WTC11 (cell line): ENCODE measurements at regions not wholly inside any gene's neighbourhood (a gene's known extent, or its start where the extent isn't known, plus 50 kb on each side); places are given as distances from the start of the nearest gene placed in this dataset.

Experiments used
- ATAC-seq: fragments of 200-7000 bp; cut with Tn5 transposase; 2 replicates; pipeline ENCODE4 v1.10.0; 2021; ENCODE audit warnings: mild to moderate bottlenecking, moderate library complexity
- CTCF ChIA-PET: fragments of 300-600 bp; sonication (Branson Sonifier 250); formaldehyde crosslinking; loops from one replicate; lab custom pipeline; 2021; ENCODE audit warnings: antibody characterized with exemption; lab: Charles Lee
- POLR2A ChIA-PET: fragments of 350-600 bp; sonication (Branson Sonifier 250); formaldehyde crosslinking; loops from one replicate; lab custom pipeline; 2021; ENCODE audit warnings: antibody characterized with exemption; lab: Charles Lee
- DNase-seq: peaks from one replicate; pipeline ENCODE4 v3.0.0; 2021; ENCODE audit warnings: low spot score
- H3K27ac Mint-ChIP-seq: 2 replicates; pipeline ENCODE4 v1.8.0; 2021; ENCODE audit warnings: mixed read lengths
- H3K27me3 Mint-ChIP-seq: 2 replicates; pipeline ENCODE4 v1.8.0; 2021; ENCODE audit warnings: low read depth, mild to moderate bottlenecking, moderate library complexity, mixed read lengths
- H3K36me3 Mint-ChIP-seq: 2 replicates; pipeline ENCODE4 v1.8.0; 2021; ENCODE audit warnings: mixed read lengths
- H3K4me1 Mint-ChIP-seq: 2 replicates; pipeline ENCODE4 v1.8.0; 2022; ENCODE audit warnings: mixed read lengths
- H3K4me3 Mint-ChIP-seq: 2 replicates; pipeline ENCODE4 v1.8.0; 2021; ENCODE audit warnings: mild to moderate bottlenecking, moderate library complexity, mixed read lengths
- H3K9me3 Mint-ChIP-seq: 2 replicates; pipeline ENCODE4 v1.8.0; 2021; ENCODE audit warnings: mixed read lengths
- CBFB ChIP-seq: sonication (generic); formaldehyde crosslinking; IDR thresholded peaks from 2 replicates; pipeline ENCODE4 v1.8.1; 2022; ENCODE audit warnings: mild to moderate bottlenecking, low read depth, missing genetic modification reagents
- CREB1 ChIP-seq: sonication (generic); formaldehyde crosslinking; IDR thresholded peaks from 2 replicates; pipeline ENCODE4 v1.8.0; 2023; ENCODE audit warnings: mild to moderate bottlenecking, missing genetic modification reagents
- CREM ChIP-seq: sonication (generic); formaldehyde crosslinking; IDR thresholded peaks from 2 replicates; pipeline ENCODE4 v1.8.1; 2022; ENCODE audit warnings: mild to moderate bottlenecking, missing genetic modification reagents, moderate library complexity
- FOXK1 ChIP-seq: sonication (generic); formaldehyde crosslinking; IDR thresholded peaks from 2 replicates; pipeline ENCODE4 v1.8.0; 2022; ENCODE audit warnings: mild to moderate bottlenecking, moderate library complexity, missing genetic modification reagents
- GABPB1 ChIP-seq: sonication (generic); formaldehyde crosslinking; IDR thresholded peaks from 2 replicates; pipeline ENCODE4 v1.8.1; 2023; ENCODE audit warnings: mild to moderate bottlenecking, missing genetic modification reagents
- HMGA2 ChIP-seq: fragments of 250-450 bp; sonication (Bioruptor Pico); IDR thresholded peaks from 2 replicates; pipeline ENCODE4 v1.4.0; 2021; ENCODE audit warnings: mild to moderate bottlenecking, moderate library complexity
- JUN ChIP-seq: sonication (generic); formaldehyde crosslinking; IDR thresholded peaks from 2 replicates; pipeline ENCODE4 v1.8.0; 2023; ENCODE audit warnings: mild to moderate bottlenecking, missing genetic modification reagents
- KAT7 ChIP-seq: sonication (generic); formaldehyde crosslinking; IDR thresholded peaks from 2 replicates; pipeline ENCODE4 v1.8.1; 2023; ENCODE audit warnings: missing genetic modification reagents, mild to moderate bottlenecking, borderline replicate concordance
- NFYB ChIP-seq: sonication (generic); formaldehyde crosslinking; conservative IDR thresholded peaks from 2 replicates; pipeline ENCODE4 v1.8.0; 2022; ENCODE audit warnings: low read depth, missing genetic modification reagents
- NR2C2 ChIP-seq: sonication (generic); formaldehyde crosslinking; IDR thresholded peaks from 2 replicates; pipeline ENCODE4 v1.8.0; 2022; ENCODE audit warnings: mild to moderate bottlenecking, missing genetic modification reagents
- NR3C1 ChIP-seq: sonication (generic); formaldehyde crosslinking; conservative IDR thresholded peaks from 2 replicates; pipeline ENCODE4 v1.8.1; 2023; ENCODE audit warnings: low read depth, mild to moderate bottlenecking, missing genetic modification reagents
- OVOL2 ChIP-seq: fragments of 250-450 bp; sonication (Bioruptor Pico); IDR thresholded peaks from 2 replicates; pipeline ENCODE4 v1.9.0; 2021; ENCODE audit warnings: mild to moderate bottlenecking, borderline replicate concordance
- RORB ChIP-seq: fragments of 250-450 bp; sonication (Bioruptor Pico); IDR thresholded peaks from 2 replicates; pipeline ENCODE4 v1.9.0; 2021; ENCODE audit warnings: mild to moderate bottlenecking
- TF ChIP-seq, protein P1 (sequence below): sonication (generic); formaldehyde crosslinking; IDR thresholded peaks from 2 replicates; pipeline ENCODE4 v1.8.0; 2022; ENCODE audit warnings: missing genetic modification reagents
- TF ChIP-seq, protein P2 (sequence below): fragments of 250-450 bp; sonication (Bioruptor Pico); IDR thresholded peaks from 2 replicates; pipeline ENCODE4 v1.9.0; 2021; ENCODE audit warnings: mild to moderate bottlenecking, borderline replicate concordance
- TF ChIP-seq, protein P3 (sequence below): sonication (generic); formaldehyde crosslinking; IDR thresholded peaks from 2 replicates; pipeline ENCODE4 v1.8.1; 2022; ENCODE audit warnings: mild to moderate bottlenecking, moderate library complexity, missing genetic modification reagents
- TF ChIP-seq, protein P4 (sequence below): sonication (generic); formaldehyde crosslinking; IDR thresholded peaks from 2 replicates; pipeline ENCODE4 v1.8.1; 2022; ENCODE audit warnings: mild to moderate bottlenecking, missing genetic modification reagents, moderate library complexity, borderline replicate concordance
- TF ChIP-seq, protein P5 (sequence below): sonication (generic); formaldehyde crosslinking; IDR thresholded peaks from 2 replicates; pipeline ENCODE4 v1.8.1; 2022; ENCODE audit warnings: low read depth, mild to moderate bottlenecking, moderate library complexity, missing genetic modification reagents, borderline replicate concordance

- TF ChIP-seq, protein P1, sequence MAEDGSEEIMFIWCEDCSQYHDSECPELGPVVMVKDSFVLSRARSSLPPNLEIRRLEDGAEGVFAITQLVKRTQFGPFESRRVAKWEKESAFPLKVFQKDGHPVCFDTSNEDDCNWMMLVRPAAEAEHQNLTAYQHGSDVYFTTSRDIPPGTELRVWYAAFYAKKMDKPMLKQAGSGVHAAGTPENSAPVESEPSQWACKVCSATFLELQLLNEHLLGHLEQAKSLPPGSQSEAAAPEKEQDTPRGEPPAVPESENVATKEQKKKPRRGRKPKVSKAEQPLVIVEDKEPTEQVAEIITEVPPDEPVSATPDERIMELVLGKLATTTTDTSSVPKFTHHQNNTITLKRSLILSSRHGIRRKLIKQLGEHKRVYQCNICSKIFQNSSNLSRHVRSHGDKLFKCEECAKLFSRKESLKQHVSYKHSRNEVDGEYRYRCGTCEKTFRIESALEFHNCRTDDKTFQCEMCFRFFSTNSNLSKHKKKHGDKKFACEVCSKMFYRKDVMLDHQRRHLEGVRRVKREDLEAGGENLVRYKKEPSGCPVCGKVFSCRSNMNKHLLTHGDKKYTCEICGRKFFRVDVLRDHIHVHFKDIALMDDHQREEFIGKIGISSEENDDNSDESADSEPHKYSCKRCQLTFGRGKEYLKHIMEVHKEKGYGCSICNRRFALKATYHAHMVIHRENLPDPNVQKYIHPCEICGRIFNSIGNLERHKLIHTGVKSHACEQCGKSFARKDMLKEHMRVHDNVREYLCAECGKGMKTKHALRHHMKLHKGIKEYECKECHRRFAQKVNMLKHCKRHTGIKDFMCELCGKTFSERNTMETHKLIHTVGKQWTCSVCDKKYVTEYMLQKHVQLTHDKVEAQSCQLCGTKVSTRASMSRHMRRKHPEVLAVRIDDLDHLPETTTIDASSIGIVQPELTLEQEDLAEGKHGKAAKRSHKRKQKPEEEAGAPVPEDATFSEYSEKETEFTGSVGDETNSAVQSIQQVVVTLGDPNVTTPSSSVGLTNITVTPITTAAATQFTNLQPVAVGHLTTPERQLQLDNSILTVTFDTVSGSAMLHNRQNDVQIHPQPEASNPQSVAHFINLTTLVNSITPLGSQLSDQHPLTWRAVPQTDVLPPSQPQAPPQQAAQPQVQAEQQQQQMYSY, result no peak
- TF ChIP-seq NR2C2 (CRISPR knock-in tag) (no peak), RORB (CRISPR knock-in tag) (no peak), GABPB1 (CRISPR knock-in tag) (no peak), NFYB (CRISPR knock-in tag) (no peak), CREM (CRISPR knock-in tag) (no peak)
- TF ChIP-seq, protein P2, sequence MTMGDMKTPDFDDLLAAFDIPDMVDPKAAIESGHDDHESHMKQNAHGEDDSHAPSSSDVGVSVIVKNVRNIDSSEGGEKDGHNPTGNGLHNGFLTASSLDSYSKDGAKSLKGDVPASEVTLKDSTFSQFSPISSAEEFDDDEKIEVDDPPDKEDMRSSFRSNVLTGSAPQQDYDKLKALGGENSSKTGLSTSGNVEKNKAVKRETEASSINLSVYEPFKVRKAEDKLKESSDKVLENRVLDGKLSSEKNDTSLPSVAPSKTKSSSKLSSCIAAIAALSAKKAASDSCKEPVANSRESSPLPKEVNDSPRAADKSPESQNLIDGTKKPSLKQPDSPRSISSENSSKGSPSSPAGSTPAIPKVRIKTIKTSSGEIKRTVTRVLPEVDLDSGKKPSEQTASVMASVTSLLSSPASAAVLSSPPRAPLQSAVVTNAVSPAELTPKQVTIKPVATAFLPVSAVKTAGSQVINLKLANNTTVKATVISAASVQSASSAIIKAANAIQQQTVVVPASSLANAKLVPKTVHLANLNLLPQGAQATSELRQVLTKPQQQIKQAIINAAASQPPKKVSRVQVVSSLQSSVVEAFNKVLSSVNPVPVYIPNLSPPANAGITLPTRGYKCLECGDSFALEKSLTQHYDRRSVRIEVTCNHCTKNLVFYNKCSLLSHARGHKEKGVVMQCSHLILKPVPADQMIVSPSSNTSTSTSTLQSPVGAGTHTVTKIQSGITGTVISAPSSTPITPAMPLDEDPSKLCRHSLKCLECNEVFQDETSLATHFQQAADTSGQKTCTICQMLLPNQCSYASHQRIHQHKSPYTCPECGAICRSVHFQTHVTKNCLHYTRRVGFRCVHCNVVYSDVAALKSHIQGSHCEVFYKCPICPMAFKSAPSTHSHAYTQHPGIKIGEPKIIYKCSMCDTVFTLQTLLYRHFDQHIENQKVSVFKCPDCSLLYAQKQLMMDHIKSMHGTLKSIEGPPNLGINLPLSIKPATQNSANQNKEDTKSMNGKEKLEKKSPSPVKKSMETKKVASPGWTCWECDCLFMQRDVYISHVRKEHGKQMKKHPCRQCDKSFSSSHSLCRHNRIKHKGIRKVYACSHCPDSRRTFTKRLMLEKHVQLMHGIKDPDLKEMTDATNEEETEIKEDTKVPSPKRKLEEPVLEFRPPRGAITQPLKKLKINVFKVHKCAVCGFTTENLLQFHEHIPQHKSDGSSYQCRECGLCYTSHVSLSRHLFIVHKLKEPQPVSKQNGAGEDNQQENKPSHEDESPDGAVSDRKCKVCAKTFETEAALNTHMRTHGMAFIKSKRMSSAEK (CRISPR knock-in tag), result no peak
These were observed 109.6 kb upstream of the APP start (continued) for GRCh38 chr21:26280148-26280547.

GRCh38 chr21:26275801-26276200 is 105.2 kb upstream of the APP start:
- DNase-seq, result no peak
- peaks cover 5% of the 10 kb centered on the region for H3K27me3 Mint-ChIP-seq
- ChIA-PET POLR2A (no interaction called here), CTCF (no interaction called here)
- peaks cover 15% of the 10 kb centered on the region for H3K4me1 Mint-ChIP-seq
- peaks cover 56% of the 10 kb centered on the region for H3K9me3 Mint-ChIP-seq
- no peak for ATAC-seq
- H3K36me3 Mint-ChIP-seq, result peaks cover 38% of the 10 kb centered on the region
- H3K27ac Mint-ChIP-seq, result no peak overlapping the region
- no peak overlapping the region for H3K4me3 Mint-ChIP-seq
- TF ChIP-seq CREB1 (CRISPR knock-in tag) (no peak), KAT7 (CRISPR knock-in tag) (no peak), JUN (CRISPR knock-in tag) (no peak), NR2C2 (CRISPR knock-in tag) (no peak), HMGA2 (no peak), NR3C1 (CRISPR knock-in tag) (no peak), OVOL2 (CRISPR knock-in tag) (no peak), CBFB (CRISPR knock-in tag) (no peak), NFYB (CRISPR knock-in tag) (no peak), FOXK1 (CRISPR knock-in tag) (no peak)
- TF ChIP-seq, protein P3, sequence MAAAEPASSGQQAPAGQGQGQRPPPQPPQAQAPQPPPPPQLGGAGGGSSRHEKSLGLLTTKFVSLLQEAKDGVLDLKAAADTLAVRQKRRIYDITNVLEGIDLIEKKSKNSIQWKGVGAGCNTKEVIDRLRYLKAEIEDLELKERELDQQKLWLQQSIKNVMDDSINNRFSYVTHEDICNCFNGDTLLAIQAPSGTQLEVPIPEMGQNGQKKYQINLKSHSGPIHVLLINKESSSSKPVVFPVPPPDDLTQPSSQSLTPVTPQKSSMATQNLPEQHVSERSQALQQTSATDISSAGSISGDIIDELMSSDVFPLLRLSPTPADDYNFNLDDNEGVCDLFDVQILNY (CRISPR knock-in tag), result no peak
- TF ChIP-seq, protein P4, sequence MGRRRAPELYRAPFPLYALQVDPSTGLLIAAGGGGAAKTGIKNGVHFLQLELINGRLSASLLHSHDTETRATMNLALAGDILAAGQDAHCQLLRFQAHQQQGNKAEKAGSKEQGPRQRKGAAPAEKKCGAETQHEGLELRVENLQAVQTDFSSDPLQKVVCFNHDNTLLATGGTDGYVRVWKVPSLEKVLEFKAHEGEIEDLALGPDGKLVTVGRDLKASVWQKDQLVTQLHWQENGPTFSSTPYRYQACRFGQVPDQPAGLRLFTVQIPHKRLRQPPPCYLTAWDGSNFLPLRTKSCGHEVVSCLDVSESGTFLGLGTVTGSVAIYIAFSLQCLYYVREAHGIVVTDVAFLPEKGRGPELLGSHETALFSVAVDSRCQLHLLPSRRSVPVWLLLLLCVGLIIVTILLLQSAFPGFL (CRISPR knock-in tag), result no peak
- TF ChIP-seq, protein P5, sequence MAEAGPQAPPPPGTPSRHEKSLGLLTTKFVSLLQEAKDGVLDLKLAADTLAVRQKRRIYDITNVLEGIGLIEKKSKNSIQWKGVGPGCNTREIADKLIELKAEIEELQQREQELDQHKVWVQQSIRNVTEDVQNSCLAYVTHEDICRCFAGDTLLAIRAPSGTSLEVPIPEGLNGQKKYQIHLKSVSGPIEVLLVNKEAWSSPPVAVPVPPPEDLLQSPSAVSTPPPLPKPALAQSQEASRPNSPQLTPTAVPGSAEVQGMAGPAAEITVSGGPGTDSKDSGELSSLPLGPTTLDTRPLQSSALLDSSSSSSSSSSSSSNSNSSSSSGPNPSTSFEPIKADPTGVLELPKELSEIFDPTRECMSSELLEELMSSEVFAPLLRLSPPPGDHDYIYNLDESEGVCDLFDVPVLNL, result no peak
- TF ChIP-seq, protein P2 (CRISPR knock-in tag), result no peak
